ENCODE measurements at regions not wholly inside any gene's neighbourhood (a gene's known extent, or its start where the extent isn't known, plus 50 kb on each side); places are given as distances from the start of the nearest gene placed in this dataset.

- TF ChIP-seq CTCF (IDR thresholded peaks at IDR 0.05) = no peak
- TF ChIP-seq POLR2A (IDR thresholded peaks at IDR 0.05) = no peak
Observed at GRCh38 chr3:115208066-115208750, 61.1 kb upstream of the ZBTB20 start.

All from esophagus squamous epithelium (tissue), 4 donors.